CD4-positive, alpha-beta T cell treated with Interleukin-15 for 4 hours (primary cell): ENCODE measurements at regions not wholly inside any gene's neighbourhood (a gene's known extent, or its start where the extent isn't known, plus 50 kb on each side); places are given as distances from the start of the nearest gene placed in this dataset.
"Not testable (repeated sequence)": the region's sequence is repeated elsewhere in the genome, so short reads cannot be mapped to it uniquely, and the experiment has no call there.

Source experiments
- DNase-seq: peaks from one replicate; pipeline ENCODE4 v3.0.0-alpha.2; 2020; ENCODE audit warnings: low spot score

DNA sequence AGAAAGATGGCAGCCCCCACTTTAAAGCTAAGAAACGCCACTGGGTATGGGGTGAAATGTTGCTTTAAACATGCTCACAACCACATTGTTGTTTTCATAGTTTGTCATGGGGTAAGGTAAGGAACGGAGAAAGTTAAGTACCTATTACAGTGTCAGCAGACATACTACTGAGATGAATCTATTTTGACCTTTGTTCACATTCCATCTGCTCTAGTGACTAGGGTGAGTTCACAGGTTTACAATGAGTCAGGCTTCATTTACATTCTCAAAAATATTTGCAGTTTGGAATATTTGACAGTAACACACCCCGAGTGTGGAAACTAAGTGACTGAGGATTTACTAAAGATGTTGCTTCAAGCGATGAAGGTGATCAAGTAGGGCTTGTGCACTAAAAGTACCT, 428.7 kb upstream of the ACVR2A start:
- no peak for DNase-seq

DNA sequence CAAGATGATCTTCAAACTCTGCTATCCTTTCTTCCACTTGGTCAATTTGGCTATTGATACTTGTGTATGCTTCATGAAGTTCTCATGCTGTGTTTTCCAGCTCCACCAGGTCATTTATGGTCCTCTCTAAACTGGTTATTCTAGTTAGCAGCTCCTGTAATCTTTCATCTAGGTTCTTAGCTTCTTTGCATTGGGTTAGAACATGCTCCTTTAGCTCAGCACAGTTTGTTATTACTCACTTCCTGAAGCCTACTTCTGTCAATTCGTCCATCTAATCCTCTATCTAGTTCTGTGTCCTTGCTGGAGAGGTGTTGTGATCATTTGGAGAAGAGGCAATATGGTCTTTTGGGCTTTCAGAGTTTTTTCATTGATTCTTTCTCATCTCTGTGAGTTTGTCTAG, 430.2 kb upstream of the ACVR2A start:
- DNase-seq = not testable (repeated sequence)

DNA sequence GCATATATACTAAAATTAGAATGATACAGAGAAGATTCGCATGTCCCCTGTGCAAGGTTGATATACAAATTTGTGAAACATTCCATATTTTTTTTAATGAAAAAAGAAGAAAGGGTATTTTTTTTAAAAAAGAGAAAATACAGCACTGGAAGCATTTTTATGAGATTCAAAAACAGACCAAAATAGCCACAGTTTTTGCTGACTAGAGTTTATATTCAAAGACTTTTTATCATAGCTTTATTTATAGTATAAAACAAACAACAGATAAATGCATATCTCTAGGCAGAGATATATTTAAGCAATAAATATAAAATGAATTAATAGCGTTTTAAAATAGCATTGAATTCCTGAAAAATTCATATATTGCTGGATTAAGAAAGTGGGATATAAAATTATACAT, 436.5 kb upstream of the ACVR2A start:
- no peak for DNase-seq

DNA sequence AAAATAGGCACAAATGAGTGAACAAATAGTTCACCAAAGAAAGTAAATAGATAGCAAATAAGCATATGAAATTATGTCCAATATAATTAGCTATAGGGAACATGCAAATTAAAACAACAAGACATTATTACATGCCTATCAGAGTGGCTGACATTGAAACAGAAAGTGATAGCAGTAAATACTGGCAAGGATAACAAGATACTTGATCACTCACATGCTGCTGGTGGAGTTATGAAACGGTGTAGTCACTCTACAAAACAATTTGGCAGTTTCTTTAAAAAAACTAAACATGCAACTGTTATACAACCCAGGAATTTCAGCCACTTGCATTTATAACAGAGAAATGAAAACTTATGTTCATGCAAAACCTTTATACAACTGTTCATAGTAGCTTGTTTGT, 439.2 kb upstream of the ACVR2A start:
- DNase-seq = no peak

DNA sequence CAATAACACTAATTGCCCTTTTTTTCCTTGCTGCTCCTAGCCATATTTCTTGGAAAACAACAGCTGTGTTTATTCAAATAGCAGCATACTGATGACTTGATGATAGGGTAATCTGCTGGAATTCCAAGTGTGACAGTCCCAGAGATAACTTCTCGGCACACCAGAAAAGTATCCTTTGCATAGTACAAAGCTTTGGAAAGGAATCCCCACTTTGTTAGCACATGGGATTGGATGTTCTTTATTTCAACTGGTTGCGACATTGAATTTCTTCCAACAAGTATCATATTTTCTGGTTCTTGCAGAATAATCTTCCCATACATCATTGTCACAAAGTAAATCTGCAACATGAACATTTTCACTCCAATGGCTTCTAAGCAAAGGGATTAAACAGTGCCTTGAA, 445.8 kb upstream of the ACVR2A start:
- DNase-seq = no peak

DNA sequence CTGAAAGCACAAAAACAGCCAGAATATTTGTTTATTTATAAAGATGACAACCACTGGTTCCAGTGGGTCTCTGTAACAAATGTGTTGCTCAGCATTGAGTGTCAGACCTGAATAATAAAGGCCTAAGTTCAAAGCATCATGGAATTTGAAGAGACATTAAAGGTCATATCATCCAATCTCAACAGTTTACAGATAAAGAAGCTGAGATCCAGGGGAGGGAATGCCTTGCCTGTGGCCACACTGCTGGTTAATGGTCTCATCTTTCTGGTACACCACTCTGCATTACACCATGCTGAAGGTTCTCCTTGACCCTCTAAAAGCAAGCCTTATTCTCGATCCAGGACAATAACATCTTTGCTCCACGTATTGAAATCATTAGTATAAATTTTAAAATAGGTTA, 446.5 kb upstream of the ACVR2A start:
- DNase-seq = no peak

DNA sequence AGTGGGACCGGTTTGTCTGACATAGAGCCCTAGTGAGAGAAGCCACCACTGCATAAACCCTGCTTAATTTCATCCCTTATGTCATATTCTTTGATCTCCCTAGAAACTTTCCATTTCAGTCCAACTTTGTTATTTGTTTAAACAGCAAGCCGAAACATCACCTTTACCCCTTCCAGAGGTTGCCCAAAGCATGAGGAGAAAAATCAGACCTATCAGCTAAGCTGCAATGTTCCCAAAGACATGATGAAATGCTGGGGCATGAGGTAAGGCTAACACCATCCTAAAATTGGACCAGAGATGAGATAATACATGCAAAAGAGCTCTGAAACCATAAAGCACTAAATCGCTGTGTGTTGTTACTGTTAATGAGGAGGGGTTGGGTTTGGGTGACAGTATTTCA, 447.9 kb upstream of the ACVR2A start:
- DNase-seq = no peak

DNA sequence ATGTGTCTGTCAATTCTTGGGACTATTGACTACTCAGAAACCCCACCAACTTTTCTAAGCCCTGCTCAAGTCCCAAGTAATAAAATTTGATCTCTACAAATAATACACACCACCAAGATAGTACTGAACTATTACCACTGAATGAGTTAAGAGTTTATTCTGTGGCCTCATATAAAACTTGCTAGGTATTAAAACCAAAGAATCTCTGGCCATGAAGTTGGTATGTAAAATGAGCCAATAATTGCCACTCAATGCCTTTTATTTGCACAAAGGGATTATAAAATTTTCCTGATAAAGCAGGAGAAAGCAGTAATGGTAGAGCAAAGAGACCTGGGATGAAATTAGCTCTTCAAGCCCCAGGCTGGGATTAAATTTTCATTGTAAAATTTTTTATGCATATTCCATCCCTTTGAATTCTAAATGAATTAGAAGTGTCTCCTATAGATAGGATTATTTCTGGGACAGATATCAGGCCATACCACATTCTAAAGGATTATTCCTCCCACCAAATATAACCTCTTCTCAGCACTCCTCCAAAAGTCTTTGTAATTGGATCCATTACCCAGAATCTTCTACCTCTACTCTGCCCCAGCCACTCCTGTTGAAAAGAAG, 450.5 kb upstream of the ACVR2A start:
- DNase-seq = no peak

DNA sequence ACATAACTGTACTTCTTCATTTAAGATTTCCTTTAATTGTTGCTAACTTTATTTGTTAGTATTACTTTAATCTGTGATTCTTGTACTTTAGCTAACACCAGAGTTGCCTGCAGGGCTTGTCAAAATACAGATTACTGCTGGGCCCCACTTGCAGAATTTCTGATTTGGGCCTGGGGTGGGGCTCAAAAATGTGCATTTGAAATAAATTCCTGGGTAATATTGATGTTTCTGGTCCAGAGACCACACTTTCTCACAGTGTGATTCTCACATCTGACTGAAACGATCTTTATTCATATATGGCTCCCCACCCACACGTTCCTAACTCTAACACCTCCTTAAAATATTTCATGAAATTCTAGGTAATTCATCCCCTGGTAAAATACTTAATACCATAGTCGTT, 452.6 kb upstream of the ACVR2A start:
- no peak for DNase-seq

DNA sequence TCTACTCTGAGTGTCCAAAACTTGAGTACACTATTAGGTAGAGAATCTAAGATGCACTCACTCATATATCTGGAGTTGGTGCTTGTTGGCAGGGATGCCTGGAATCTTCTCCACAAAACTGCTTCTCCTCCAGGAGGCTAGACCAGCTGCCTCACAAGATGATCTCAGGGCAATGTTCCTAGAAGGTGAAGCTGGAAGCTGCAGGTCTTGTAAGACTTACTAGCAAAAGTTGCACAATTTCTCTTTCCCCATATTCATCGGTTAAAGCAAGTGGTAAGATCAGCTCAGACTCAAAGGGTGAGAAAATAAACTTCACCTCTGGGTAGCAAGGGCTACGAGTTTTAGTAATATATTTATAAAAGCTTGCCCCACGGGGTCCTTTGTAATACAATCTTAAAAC, 454.4 kb upstream of the ACVR2A start:
- no peak for DNase-seq

DNA sequence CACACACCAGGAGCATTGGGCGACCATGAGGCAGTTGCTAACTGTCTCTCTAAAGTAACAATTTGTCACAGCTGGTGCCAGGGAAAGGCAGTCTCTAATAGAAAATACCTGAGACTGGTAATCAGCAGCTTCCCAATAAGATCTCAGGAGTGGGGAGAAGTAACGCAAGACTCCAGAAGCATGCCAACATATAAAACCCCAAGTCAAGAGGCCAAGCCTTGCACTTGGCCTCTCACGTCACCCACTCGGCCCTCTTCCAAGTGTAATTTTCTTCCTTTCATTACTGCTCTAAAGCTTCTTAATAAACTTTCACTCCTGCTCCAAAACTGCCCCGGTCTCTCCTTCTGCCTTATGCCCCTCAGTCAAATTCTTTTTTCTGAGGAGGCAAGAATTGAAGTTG, 455.6 kb upstream of the ACVR2A start:
- DNase-seq = no peak

DNA sequence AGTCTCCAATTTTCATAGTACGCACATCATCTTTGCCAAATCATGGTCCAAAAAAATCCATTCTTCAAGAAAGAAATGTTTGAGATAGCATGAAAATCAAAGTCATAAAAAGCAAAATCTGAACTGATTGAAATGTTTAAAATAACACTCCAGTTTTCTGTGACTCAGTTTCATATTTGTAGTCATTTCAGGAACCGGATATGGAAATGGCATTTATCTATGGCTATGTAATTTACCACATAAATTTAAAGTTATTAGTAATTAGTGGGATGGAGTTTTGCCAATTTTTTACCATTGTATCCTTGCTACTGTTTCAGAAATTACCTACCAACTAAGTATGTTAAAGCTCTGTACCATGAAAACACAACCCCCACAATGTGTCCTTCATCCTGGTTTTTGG, 456.6 kb upstream of the ACVR2A start:
- no peak for DNase-seq

DNA sequence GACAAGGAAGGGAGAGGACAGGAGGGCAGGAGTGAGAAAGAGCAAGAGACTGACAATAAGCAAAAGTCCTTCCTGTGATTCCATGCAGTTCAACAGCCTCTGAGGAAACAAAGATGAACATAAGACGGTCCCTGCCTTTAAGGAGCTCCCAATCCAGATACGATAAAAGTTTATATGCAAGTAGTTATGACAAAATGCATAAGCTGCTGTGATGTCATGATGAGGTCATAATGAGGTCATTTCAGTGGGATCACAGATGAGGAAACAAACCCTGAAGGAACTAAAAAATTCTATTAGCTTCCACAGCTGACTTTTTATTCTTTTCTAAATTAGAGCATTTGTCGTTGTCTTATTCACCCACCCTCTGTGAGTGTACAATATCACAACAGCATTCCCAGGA, 458.5 kb upstream of the ACVR2A start:
- no peak for DNase-seq

DNA sequence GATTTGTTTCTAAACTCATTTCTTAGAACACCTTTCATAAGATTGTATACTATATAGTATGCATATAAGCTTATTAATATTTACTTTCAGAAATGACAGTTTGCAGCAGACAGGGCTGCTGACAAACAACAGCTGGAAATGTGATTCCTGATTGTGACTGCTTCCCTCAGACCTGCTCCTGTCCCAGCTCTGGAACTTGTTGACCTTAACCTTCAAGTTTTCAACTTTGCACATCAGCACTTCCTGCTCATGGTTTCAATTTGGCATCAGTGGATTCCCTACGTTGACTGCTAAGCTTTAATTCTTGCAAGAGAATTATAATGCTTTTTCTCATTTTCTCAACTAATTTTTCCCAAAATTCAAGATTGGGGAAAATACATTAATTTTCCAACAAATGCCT, 459.2 kb upstream of the ACVR2A start:
- no peak for DNase-seq

DNA sequence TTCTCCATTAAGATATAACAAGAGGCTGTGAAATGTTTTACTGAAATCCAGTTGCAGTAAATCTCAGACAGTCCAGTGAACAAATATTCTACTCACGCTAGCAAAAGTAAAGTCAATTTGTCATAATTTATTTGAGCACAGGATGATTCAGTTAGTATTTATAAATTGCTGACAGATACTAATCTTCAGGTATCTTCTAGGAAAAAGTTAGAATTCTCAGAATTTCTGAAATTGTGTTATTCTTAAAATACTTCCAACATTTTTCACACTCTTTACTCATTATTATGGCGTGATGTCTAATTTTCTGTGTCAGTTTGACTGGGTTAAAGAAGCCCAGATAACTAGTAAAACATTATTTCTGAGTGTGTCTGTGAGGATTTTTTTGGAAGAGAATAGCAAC, 460.2 kb upstream of the ACVR2A start:
- no peak for DNase-seq

DNA sequence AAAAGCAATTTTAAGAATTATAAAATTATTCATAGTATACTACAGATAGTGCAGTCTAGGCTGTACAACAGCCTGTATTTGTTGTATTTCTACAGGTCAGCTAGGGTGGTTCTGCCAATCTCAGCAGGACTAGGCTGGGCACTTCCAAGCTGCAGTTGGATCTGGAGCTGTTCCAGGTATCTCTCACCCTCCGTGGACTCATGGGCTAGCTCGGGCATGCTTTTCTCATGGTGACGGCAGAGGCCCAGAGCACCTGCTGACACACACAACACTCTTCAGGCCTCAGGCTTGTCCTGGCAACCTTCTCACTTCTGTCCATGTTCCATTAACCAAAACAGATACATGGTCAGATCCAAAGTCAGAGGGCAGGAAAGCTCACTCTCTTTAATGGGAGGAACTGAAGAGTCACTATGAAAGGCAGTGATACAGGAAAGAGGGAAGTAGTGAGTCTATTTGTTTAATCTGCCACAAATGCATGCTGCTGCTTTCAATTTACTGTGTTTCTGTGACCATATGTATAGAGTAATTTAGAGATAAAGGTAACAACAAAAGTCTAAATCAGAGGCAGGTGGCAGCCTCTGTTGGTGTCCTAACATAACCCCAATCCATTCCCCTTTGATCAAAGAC, 462.4 kb upstream of the ACVR2A start:
- DNase-seq = no peak

DNA sequence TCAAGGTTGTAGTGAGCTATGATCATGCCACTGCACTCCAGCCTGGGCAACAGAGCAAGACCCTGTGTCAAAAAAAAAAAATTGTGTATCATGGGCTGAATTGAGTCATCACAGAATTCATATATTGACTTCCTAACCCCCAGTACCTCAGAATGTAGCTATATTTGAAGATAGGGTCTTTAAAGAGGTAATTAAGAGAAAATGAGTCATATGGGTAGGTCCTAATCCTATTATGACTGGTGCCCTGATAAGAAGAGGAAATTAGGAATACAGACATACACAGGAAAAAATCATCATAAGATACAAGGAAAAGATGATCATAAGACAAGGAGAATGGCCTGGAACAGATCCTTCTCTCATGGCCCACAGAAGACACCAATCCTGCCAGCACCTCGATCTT, 466.4 kb upstream of the ACVR2A start:
- no peak for DNase-seq

DNA sequence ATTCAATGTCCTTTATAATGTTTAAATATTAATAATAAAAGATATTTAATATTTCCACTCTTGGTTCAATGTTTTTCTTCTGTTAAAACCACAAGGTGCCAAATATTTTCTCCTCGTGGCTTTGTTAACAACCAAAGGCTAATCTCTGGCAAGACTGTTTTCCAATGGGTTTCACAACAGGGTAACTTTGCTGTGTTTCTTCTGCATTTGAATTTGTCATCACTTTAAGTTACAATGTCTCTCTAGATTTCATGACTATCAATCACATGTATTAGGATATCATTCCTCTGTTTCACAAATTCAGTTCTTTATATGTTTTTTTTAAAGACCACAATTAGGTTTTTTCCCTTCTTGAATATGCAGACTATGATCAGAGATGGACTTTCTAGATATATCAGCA, 469.8 kb upstream of the ACVR2A start:
- no peak for DNase-seq

DNA sequence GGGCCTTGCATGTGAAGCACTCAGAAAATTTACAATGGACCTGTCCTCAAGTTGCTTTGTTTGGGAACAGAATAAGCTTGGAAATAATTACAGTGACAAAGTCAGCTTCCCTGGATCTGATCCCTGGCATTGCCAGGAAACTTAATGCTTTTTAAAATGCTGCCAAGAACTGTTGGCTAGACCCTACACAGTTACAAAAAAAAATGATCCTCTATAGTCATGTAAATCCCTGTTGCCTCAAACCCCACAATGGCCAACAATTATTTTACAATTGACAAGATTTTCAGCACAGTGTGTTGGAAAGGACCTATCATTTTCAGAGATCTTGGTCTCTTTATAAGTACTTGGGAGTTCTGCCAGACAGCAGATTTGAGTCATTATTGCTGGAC, 470.4 kb upstream of the ACVR2A start:
- no peak for DNase-seq

DNA sequence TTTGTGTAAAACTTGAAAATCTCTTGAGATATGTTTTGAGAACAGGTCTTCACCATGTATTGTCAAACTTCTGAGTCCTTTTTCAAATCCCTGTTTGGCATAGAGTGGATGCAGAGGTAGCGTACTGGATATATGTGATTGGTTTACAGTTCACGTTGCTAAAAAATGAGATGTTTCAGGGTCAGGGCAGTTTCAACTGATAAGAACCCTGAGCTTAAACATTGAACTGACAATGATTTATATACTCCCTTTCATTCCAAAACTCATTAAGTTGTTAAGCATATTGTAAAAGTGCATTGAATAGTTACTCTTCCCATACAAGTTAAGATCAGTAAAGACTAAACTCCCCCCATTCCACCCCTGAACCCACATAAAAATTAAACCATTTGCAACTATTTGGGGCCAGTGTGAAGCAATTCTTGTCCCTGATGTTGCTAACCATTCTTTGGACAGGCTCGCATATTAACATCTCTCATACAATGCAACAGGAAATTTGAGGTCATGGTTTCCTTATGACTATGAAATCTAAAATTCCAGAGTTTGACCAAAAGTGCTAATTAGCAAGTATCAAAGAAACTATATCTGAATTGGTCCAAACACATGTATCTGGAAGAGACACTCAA, 470.9 kb upstream of the ACVR2A start:
- DNase-seq = no peak

DNA sequence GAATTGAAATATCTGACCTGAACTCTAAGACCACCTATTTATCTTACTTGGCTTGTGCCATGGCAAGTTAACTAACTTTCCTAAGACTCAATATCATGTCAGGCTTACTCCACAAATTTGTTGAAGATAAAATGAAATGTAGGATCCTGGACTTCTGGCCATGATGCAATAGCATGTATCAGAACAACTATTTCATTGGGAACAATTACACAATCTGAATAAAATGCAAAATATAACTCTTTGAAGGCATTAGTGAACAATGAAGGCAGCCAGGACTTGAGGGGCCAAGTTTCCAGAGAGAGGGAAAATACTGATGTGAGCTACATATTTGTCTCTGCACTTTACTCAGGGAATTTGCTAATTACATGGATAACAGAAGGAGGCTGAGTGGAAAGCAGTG, 476.5 kb upstream of the ACVR2A start:
- no peak for DNase-seq

DNA sequence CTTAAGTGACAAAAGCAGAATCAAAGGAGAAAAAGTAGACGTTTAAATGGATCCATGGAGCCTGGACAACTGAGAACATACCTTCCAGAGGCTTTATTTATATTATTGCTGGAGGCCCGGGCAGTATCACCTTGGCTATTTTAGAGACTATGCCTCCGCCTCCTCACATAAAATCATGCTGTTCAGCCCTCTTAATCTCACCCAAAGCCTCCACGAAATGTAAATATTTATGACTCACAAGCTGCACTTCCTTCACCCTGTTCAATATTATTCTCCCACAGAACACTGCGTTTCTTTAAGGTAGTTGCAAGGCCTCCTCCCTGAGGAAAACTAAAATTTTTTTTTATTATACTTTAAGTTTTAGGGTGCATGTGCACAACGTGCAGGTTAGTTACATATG, 478.6 kb upstream of the ACVR2A start:
- no peak for DNase-seq

DNA sequence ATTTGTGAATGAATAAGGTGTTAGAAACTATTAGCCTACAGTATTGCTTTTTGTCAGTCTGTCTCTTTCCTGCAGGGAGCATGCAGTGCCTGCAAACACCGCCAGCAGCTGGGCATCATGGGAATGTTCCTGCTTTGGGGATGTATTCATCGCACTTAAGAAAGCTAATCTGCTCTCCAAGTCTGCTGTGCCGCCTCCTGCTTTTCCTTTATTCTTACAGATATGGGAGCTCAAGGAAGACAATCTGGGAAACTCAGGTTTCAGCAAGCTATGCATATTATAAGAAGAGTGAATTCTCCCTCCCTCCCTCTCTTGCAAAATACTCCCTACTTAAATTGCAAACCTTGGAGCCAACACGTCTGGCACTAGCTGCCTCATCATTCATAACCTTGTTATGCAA, 479.2 kb upstream of the ACVR2A start:
- DNase-seq = no peak

DNA sequence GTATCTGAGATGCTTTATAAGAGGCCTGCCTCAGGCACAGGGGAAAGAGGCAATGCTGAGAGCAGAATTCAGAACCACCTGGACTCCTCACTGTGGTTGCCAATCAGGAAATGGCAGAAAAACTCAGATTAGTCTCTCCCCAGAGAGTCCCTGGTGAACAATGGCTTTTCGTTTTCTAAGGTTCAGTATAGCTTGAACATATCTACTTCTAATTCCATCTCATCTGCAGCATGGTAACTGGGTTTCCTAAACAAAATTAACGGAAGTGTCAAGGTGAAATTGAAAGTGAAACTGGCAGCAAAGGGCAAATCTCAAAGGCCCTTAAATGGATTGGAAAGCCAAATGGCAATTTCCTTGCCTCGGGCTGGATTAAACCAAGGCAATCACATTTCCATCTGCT, 480.2 kb upstream of the ACVR2A start:
- DNase-seq = peak; percentile 21
